ENCODE measurements at regions not wholly inside any gene's neighbourhood (a gene's known extent, or its start where the extent isn't known, plus 50 kb on each side); places are given as distances from the start of the nearest gene placed in this dataset.
"Not testable (repeated sequence)": the region's sequence is repeated elsewhere in the genome, so short reads cannot be mapped to it uniquely, and the experiment has no call there.

- Mint-ChIP-seq H3K4me1 (ENCODE audit: low read depth, unreplicated experiment) (no peaks in the 10 kb centered on the region), H3K27ac (ENCODE audit: unreplicated experiment) (no peak overlapping the region), H3K27me3 (ENCODE audit: unreplicated experiment) (no peaks in the 10 kb centered on the region), H3K36me3 (ENCODE audit: unreplicated experiment) (no peaks in the 10 kb centered on the region), H3K4me3 (ENCODE audit: unreplicated experiment) (no peak overlapping the region), H3K9me3 (ENCODE audit: unreplicated experiment) (no peaks in the 10 kb centered on the region)
- DNase-seq: no peak
- no peak for TF ChIP-seq CTCF (IDR thresholded peaks at IDR 0.05; ENCODE audit: partially characterized antibody, unreplicated experiment)
These were observed 56.2 kb upstream of the LRRTM4 start for GRCh38 chr2:77578354-77578753.

- Mint-ChIP-seq H3K36me3 (ENCODE audit: unreplicated experiment) (no peaks in the 10 kb centered on the region), H3K27me3 (ENCODE audit: unreplicated experiment) (no peaks in the 10 kb centered on the region), H3K9me3 (ENCODE audit: unreplicated experiment) (no peaks in the 10 kb centered on the region), H3K27ac (ENCODE audit: unreplicated experiment) (no peak overlapping the region), H3K4me3 (ENCODE audit: unreplicated experiment) (no peak overlapping the region), H3K4me1 (ENCODE audit: low read depth, unreplicated experiment) (no peaks in the 10 kb centered on the region)
- DNase-seq: no peak
- TF ChIP-seq CTCF (IDR thresholded peaks at IDR 0.05; ENCODE audit: partially characterized antibody, unreplicated experiment): no peak
These were observed 57.0 kb upstream of the LRRTM4 start for GRCh38 chr2:77579076-77579769.

GRCh38 chr2:77588438-77588837 is 66.3 kb upstream of the LRRTM4 start:
- Mint-ChIP-seq H3K36me3 (ENCODE audit: unreplicated experiment) (no peaks in the 10 kb centered on the region), H3K27ac (ENCODE audit: unreplicated experiment) (no peak overlapping the region)

GRCh38 chr2:77590298-77590917 is 68.2 kb upstream of the LRRTM4 start:
- no peak overlapping the region for H3K27ac Mint-ChIP-seq (ENCODE audit: unreplicated experiment)
- H3K4me3 Mint-ChIP-seq (ENCODE audit: unreplicated experiment): no peak overlapping the region
- H3K27me3 Mint-ChIP-seq (ENCODE audit: unreplicated experiment): peaks cover 2% of the 10 kb centered on the region
- H3K36me3 Mint-ChIP-seq (ENCODE audit: unreplicated experiment): no peaks in the 10 kb centered on the region
- no peak for TF ChIP-seq CTCF (IDR thresholded peaks at IDR 0.05; ENCODE audit: partially characterized antibody, unreplicated experiment)
- DNase-seq: no peak
- H3K9me3 Mint-ChIP-seq (ENCODE audit: unreplicated experiment): no peaks in the 10 kb centered on the region
- peaks cover 3% of the 10 kb centered on the region for H3K4me1 Mint-ChIP-seq (ENCODE audit: low read depth, unreplicated experiment)

More at GRCh38 chr2:77588438-77588837, 66.3 kb upstream of the LRRTM4 start:
- H3K9me3 Mint-ChIP-seq (ENCODE audit: unreplicated experiment): no peaks in the 10 kb centered on the region
- H3K27me3 Mint-ChIP-seq (ENCODE audit: unreplicated experiment): peaks cover 2% of the 10 kb centered on the region
- TF ChIP-seq CTCF (IDR thresholded peaks at IDR 0.05; ENCODE audit: partially characterized antibody, unreplicated experiment): no peak
- peaks cover 3% of the 10 kb centered on the region for H3K4me1 Mint-ChIP-seq (ENCODE audit: low read depth, unreplicated experiment)
- no peak overlapping the region for H3K4me3 Mint-ChIP-seq (ENCODE audit: unreplicated experiment)
- no peak for DNase-seq

- not testable (repeated sequence) for H3K4me1 Mint-ChIP-seq (ENCODE audit: low read depth, unreplicated experiment); H3K9me3 Mint-ChIP-seq (ENCODE audit: unreplicated experiment); H3K27me3 Mint-ChIP-seq (ENCODE audit: unreplicated experiment); H3K36me3 Mint-ChIP-seq (ENCODE audit: unreplicated experiment)
- DNase-seq: peak; percentile 53
- Mint-ChIP-seq H3K4me3 (ENCODE audit: unreplicated experiment) (peak overlapping the region; percentile 87), H3K27ac (ENCODE audit: unreplicated experiment) (peak overlapping the region; percentile 94)
These were observed 70.8 kb upstream of the LRRTM4 start for GRCh38 chr2:77592955-77593354.
